ENCODE measurements at regions not wholly inside any gene's neighbourhood (a gene's known extent, or its start where the extent isn't known, plus 50 kb on each side); places are given as distances from the start of the nearest gene placed in this dataset.

GRCh38 chr6:105733556-105734162 is 330.8 kb upstream of the PREP start:
- TF ChIP-seq CTCF (IDR thresholded peaks at IDR 0.05) (peak; percentile 48 to 67 (median 56)), EP300 (IDR thresholded peaks at IDR 0.05; ENCODE audit: low read depth) (no peak), POLR2A (IDR thresholded peaks at IDR 0.05) (no peak), POLR2AphosphoS5 (IDR thresholded peaks at IDR 0.05) (no peak)

Data from transverse colon (tissue), 4 donors.